IMR-90 (cell line): ENCODE measurements at regions not wholly inside any gene's neighbourhood (a gene's known extent, or its start where the extent isn't known, plus 50 kb on each side); places are given as distances from the start of the nearest gene placed in this dataset.

ENCODE experiments used
- BHLHE40 ChIP-seq: fragments of 150-350 bp; IDR thresholded peaks from 2 replicates; pipeline ENCODE4 v1.6.1; 2016; ENCODE audit warnings: mild to moderate bottlenecking, low read depth, low read length
- CEBPB ChIP-seq: IDR thresholded peaks from 2 replicates; pipeline ENCODE4 v1.6.1; 2012; ENCODE audit warnings: low read depth, low read length, improper control_type of control experiment
- CHD1 ChIP-seq: IDR thresholded peaks from 2 replicates; pipeline ENCODE4 v1.6.1; 2012; ENCODE audit warnings: low read depth, low read length, improper control_type of control experiment
- ELK1 ChIP-seq: fragments of 150-350 bp; IDR thresholded peaks from 2 replicates; pipeline ENCODE4 v1.6.1; 2016; ENCODE audit warnings: low read depth, mild to moderate bottlenecking, low read length, moderate library complexity, borderline replicate concordance
- FOS ChIP-seq: fragments of 150-350 bp; IDR thresholded peaks from 2 replicates; pipeline ENCODE4 v1.6.1; 2016; ENCODE audit warnings: low read depth, low read length
- MAZ ChIP-seq: IDR thresholded peaks from 2 replicates; pipeline ENCODE4 v1.6.1; 2012; ENCODE audit warnings: low read depth, mild to moderate bottlenecking, low read length, improper control_type of control experiment, moderate library complexity, borderline replicate concordance
- MXI1 ChIP-seq: IDR thresholded peaks from 2 replicates; pipeline ENCODE4 v1.6.1; 2012; ENCODE audit warnings: low read depth, mild to moderate bottlenecking, low read length, moderate library complexity, borderline replicate concordance
- POLR2A ChIP-seq: IDR thresholded peaks from 2 replicates; pipeline ENCODE4 v1.6.1; 2012; ENCODE audit warnings: mild to moderate bottlenecking, low read depth, low read length
- RAD21 ChIP-seq: IDR thresholded peaks from 2 replicates; pipeline ENCODE4 v1.6.1; 2012; ENCODE audit warnings: low read length, improper control_type of control experiment
- RCOR1 ChIP-seq: IDR thresholded peaks from 2 replicates; pipeline ENCODE4 v1.6.1; 2012; ENCODE audit warnings: mild to moderate bottlenecking, low read length, improper control_type of control experiment; ENCODE audit not compliant: insufficient replicate concordance
- RFX5 ChIP-seq: IDR thresholded peaks from 2 replicates; pipeline ENCODE4 v1.8.0; 2012; ENCODE audit warnings: low read depth, mild to moderate bottlenecking, low read length, moderate library complexity
- SMC3 ChIP-seq: fragments of 150-350 bp; IDR thresholded peaks from 2 replicates; pipeline ENCODE4 v1.6.1; 2016; ENCODE audit warnings: low read depth, mild to moderate bottlenecking, antibody characterized with exemption, low read length, moderate library complexity
- USF2 ChIP-seq: fragments of 150-350 bp; IDR thresholded peaks from 2 replicates; pipeline ENCODE4 v1.6.1; 2017; ENCODE audit warnings: mild to moderate bottlenecking, antibody characterized with exemption, low read length, low read depth
- TF ChIP-seq, protein P1 (sequence below): conservative IDR thresholded peaks from 2 replicates; pipeline ENCODE4 v1.5.1; 2012; ENCODE audit warnings: mild to moderate bottlenecking, low read depth, low read length, improper control_type of control experiment

GRCh38 chr21:35461700-35462099, 412.6 kb upstream of the RUNX1 start:
- TF ChIP-seq POLR2A, result no peak
- TF ChIP-seq, protein P1, sequence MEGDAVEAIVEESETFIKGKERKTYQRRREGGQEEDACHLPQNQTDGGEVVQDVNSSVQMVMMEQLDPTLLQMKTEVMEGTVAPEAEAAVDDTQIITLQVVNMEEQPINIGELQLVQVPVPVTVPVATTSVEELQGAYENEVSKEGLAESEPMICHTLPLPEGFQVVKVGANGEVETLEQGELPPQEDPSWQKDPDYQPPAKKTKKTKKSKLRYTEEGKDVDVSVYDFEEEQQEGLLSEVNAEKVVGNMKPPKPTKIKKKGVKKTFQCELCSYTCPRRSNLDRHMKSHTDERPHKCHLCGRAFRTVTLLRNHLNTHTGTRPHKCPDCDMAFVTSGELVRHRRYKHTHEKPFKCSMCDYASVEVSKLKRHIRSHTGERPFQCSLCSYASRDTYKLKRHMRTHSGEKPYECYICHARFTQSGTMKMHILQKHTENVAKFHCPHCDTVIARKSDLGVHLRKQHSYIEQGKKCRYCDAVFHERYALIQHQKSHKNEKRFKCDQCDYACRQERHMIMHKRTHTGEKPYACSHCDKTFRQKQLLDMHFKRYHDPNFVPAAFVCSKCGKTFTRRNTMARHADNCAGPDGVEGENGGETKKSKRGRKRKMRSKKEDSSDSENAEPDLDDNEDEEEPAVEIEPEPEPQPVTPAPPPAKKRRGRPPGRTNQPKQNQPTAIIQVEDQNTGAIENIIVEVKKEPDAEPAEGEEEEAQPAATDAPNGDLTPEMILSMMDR, result no peak
- TF ChIP-seq CHD1, result no peak
- TF ChIP-seq FOS, result no peak
- TF ChIP-seq BHLHE40, result no peak
- no peak for TF ChIP-seq RAD21
- TF ChIP-seq CEBPB, result no peak
- TF ChIP-seq SMC3, result no peak
- TF ChIP-seq ELK1, result no peak
- TF ChIP-seq MXI1, result no peak
- TF ChIP-seq RCOR1, result no peak
- TF ChIP-seq RFX5, result no peak
- no peak for TF ChIP-seq MAZ
- no peak for TF ChIP-seq USF2
